A549 (cell line): ENCODE measurements at regions not wholly inside any gene's neighbourhood (a gene's known extent, or its start where the extent isn't known, plus 50 kb on each side); places are given as distances from the start of the nearest gene placed in this dataset.

ENCODE experiments used
- FOSB ChIP-seq: fragments of 250-450 bp; sonication (Bioruptor Pico); IDR thresholded peaks from 2 replicates; pipeline ENCODE4 v1.5.0; 2020; ENCODE audit warnings: mild to moderate bottlenecking, moderate library complexity
- RNF2 ChIP-seq: fragments of 200-600 bp; sonication (generic); IDR thresholded peaks from 2 replicates; pipeline ENCODE4 v1.6.1; 2016; ENCODE audit warnings: low read depth, mild to moderate bottlenecking, antibody characterized with exemption, moderate library complexity, borderline replicate concordance

DNA sequence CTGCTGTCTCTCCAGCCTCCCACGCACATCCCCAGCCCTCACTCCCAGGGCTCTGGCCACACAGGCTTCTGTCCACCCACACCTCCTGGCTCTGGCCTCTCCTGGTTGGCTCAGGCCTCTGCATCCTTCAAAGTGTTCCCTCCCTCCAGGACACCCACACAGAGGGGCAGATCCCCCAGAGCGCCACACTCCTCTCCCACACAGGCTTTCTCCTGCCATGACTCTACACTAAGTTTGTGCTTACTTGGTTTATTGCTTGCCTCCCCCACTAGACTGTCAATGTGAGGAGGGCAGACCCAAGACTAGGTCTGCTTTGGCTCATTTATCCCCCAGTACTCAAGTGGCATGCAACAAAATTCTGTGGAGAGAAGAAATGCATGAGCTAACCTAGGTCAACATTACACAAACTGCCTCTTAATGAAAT lies 67.0 kb upstream of the SPOCK1 start:
- TF ChIP-seq FOSB (CRISPR knock-in tag) (no peak), RNF2 (no peak)
